IMR-90 (cell line): ENCODE measurements at regions not wholly inside any gene's neighbourhood (a gene's known extent, or its start where the extent isn't known, plus 50 kb on each side); places are given as distances from the start of the nearest gene placed in this dataset.

Experiments used
- CEBPB ChIP-seq: IDR thresholded peaks from 2 replicates; pipeline ENCODE4 v1.6.1; 2012; ENCODE audit warnings: low read depth, low read length, improper control_type of control experiment
- POLR2A ChIP-seq: IDR thresholded peaks from 2 replicates; pipeline ENCODE4 v1.6.1; 2012; ENCODE audit warnings: mild to moderate bottlenecking, low read depth, low read length
- RAD21 ChIP-seq: IDR thresholded peaks from 2 replicates; pipeline ENCODE4 v1.6.1; 2012; ENCODE audit warnings: low read length, improper control_type of control experiment
- SMC3 ChIP-seq: fragments of 150-350 bp; IDR thresholded peaks from 2 replicates; pipeline ENCODE4 v1.6.1; 2016; ENCODE audit warnings: low read depth, mild to moderate bottlenecking, antibody characterized with exemption, low read length, moderate library complexity

- TF ChIP-seq CEBPB: no peak
- TF ChIP-seq RAD21: no peak
- no peak for TF ChIP-seq POLR2A
- no peak for TF ChIP-seq SMC3
Measured at GRCh38 chr2:150594299-150594698, 106.8 kb upstream of the RND3 start.
